Endothelial cell (in vitro differentiated cells): ENCODE measurements at regions not wholly inside any gene's neighbourhood (a gene's known extent, or its start where the extent isn't known, plus 50 kb on each side); places are given as distances from the start of the nearest gene placed in this dataset.
"Not testable (repeated sequence)": the region's sequence is repeated elsewhere in the genome, so short reads cannot be mapped to it uniquely, and the experiment has no call there.

Source experiments
- DNase-seq: peaks from one replicate; pipeline ENCODE4 v3.0.0; 2021; ENCODE audit warnings: low spot score
- H3K27ac Mint-ChIP-seq: one replicate; pipeline ENCODE4 v1.8.0; 2021; ENCODE audit warnings: mixed read lengths, inconsistent platforms; ENCODE audit not compliant: unreplicated experiment
- H3K27me3 Mint-ChIP-seq: one replicate; pipeline ENCODE4 v1.8.0; 2021; ENCODE audit warnings: mild to moderate bottlenecking, moderate library complexity, mixed read lengths, inconsistent platforms; ENCODE audit not compliant: unreplicated experiment
- H3K36me3 Mint-ChIP-seq: one replicate; pipeline ENCODE4 v1.8.0; 2021; ENCODE audit warnings: mild to moderate bottlenecking, low read depth, mixed read lengths, inconsistent platforms; ENCODE audit not compliant: unreplicated experiment
- H3K4me1 Mint-ChIP-seq: one replicate; pipeline ENCODE4 v1.8.0; 2021; ENCODE audit warnings: mild to moderate bottlenecking, mixed read lengths, inconsistent platforms; ENCODE audit not compliant: unreplicated experiment
- H3K4me3 Mint-ChIP-seq: one replicate; pipeline ENCODE4 v1.8.0; 2021; ENCODE audit warnings: mild to moderate bottlenecking, mixed read lengths, inconsistent platforms; ENCODE audit not compliant: unreplicated experiment
- H3K9me3 Mint-ChIP-seq: one replicate; pipeline ENCODE4 v1.8.0; 2021; ENCODE audit warnings: mixed read lengths, inconsistent platforms; ENCODE audit not compliant: unreplicated experiment

- H3K27me3 Mint-ChIP-seq, H3K4me3 Mint-ChIP-seq, H3K4me1 Mint-ChIP-seq, H3K27ac Mint-ChIP-seq, H3K36me3 Mint-ChIP-seq, DNase-seq, H3K9me3 Mint-ChIP-seq: not testable (repeated sequence)
These were observed 81.2 kb upstream of the FBXO28 start for GRCh38 chr1:224032608-224033276.

GRCh38 chr1:224031986-224032385 lies 81.9 kb upstream of the FBXO28 start:
- not testable (repeated sequence) for H3K27ac Mint-ChIP-seq, DNase-seq, H3K27me3 Mint-ChIP-seq, H3K36me3 Mint-ChIP-seq, H3K9me3 Mint-ChIP-seq, H3K4me3 Mint-ChIP-seq, H3K4me1 Mint-ChIP-seq

GRCh38 chr1:224030257-224030656 lies 83.7 kb upstream of the FBXO28 start:
- not testable (repeated sequence) for H3K36me3 Mint-ChIP-seq, DNase-seq, H3K27ac Mint-ChIP-seq, H3K9me3 Mint-ChIP-seq, H3K27me3 Mint-ChIP-seq, H3K4me3 Mint-ChIP-seq, H3K4me1 Mint-ChIP-seq

- H3K4me1 Mint-ChIP-seq, H3K36me3 Mint-ChIP-seq, H3K27me3 Mint-ChIP-seq, H3K27ac Mint-ChIP-seq, H3K4me3 Mint-ChIP-seq, H3K9me3 Mint-ChIP-seq, DNase-seq: not testable (repeated sequence)
These were observed 84.5 kb upstream of the FBXO28 start for GRCh38 chr1:224029286-224030025.

- H3K4me3 Mint-ChIP-seq, H3K27ac Mint-ChIP-seq, DNase-seq, H3K27me3 Mint-ChIP-seq, H3K36me3 Mint-ChIP-seq, H3K4me1 Mint-ChIP-seq, H3K9me3 Mint-ChIP-seq: not testable (repeated sequence)
These were observed 85.1 kb upstream of the FBXO28 start for GRCh38 chr1:224028802-224029201.

GRCh38 chr1:224023122-224023521 lies 90.8 kb upstream of the FBXO28 start:
- not testable (repeated sequence) for H3K9me3 Mint-ChIP-seq, H3K4me1 Mint-ChIP-seq, H3K36me3 Mint-ChIP-seq, H3K27ac Mint-ChIP-seq, DNase-seq, H3K27me3 Mint-ChIP-seq, H3K4me3 Mint-ChIP-seq

GRCh38 chr1:224022249-224022970 lies 91.5 kb upstream of the FBXO28 start:
- not testable (repeated sequence) for H3K4me3 Mint-ChIP-seq, H3K4me1 Mint-ChIP-seq, H3K27me3 Mint-ChIP-seq, H3K27ac Mint-ChIP-seq, H3K9me3 Mint-ChIP-seq, DNase-seq, H3K36me3 Mint-ChIP-seq

GRCh38 chr1:224019866-224020265 lies 94.0 kb upstream of the FBXO28 start:
- H3K4me1 Mint-ChIP-seq, H3K36me3 Mint-ChIP-seq, H3K4me3 Mint-ChIP-seq, H3K27me3 Mint-ChIP-seq, H3K9me3 Mint-ChIP-seq, H3K27ac Mint-ChIP-seq, DNase-seq: not testable (repeated sequence)

GRCh38 chr1:224015782-224016181 lies 98.1 kb upstream of the FBXO28 start:
- H3K9me3 Mint-ChIP-seq, H3K36me3 Mint-ChIP-seq, H3K4me1 Mint-ChIP-seq, H3K27ac Mint-ChIP-seq, DNase-seq, H3K4me3 Mint-ChIP-seq, H3K27me3 Mint-ChIP-seq: not testable (repeated sequence)
